ENCODE measurements at regions not wholly inside any gene's neighbourhood (a gene's known extent, or its start where the extent isn't known, plus 50 kb on each side); places are given as distances from the start of the nearest gene placed in this dataset.

DNA sequence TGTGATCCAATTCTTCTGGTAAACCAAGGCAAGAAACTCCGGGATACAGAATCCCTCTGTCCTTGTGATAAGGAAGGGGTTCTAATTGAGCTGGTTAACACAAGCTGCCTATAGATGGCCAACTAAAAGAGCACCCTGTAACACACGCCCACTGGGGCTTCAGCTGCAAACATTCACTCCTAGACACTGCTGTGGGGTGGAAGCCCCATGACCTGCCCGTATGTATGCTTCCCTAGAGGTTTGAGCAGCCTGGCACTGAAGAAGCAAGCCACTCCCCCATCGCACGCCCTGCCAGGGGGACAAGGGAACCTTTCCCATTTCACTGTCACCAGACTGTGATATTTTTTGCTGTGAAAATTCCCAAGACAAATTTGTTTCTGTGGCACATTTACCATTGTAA lies 516.9 kb upstream of the GOLIM4 start:
- TF ChIP-seq EZH2 (IDR thresholded peaks at IDR 0.05; ENCODE audit: insufficient read depth, poor library complexity, severe bottlenecking) (no peak), EZH2phosphoT487 (IDR thresholded peaks at IDR 0.05; ENCODE audit: insufficient read depth, low read depth) (no peak)

Data from GM23248 (cell line).